NCI-H187 treated with DMSO at 0.1 percent for 48 hours (cell line): ENCODE measurements at regions not wholly inside any gene's neighbourhood (a gene's known extent, or its start where the extent isn't known, plus 50 kb on each side); places are given as distances from the start of the nearest gene placed in this dataset.

Experiments
- DNase-seq: peaks from one replicate; lab custom pipeline; 2025; lab: John Stamatoyannopoulos, UW

GRCh38 chr13:39283072-39283471 is 244.8 kb downstream of the NHLRC3 start:
- DNase-seq, result no peak

DNA sequence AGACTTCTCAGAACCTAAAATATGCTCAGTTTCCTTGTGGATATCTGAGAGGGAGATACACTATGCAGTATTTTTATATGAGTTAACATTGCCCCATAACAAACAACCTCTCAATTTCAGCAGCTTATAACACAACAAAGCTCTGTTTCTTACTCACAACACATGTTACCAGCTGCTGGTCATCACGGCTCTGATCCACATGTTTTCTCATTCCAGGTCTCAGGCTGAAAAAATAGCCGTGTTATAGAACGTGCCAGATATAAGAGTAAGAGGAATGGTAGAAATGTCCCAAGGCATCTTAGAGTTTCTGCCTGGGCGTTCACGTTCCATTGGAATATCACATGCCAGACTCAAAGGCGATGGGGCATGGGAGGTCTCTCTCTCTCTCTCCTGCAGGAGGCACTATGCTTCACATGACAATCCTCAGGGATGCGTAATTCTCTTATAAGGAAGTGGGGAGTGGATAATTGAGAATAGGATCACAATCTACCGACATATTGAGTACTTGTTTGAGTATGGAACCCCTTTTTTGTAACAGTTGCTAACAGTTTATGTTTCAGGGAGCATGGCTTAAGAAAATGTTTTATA is 246.6 kb downstream of the NHLRC3 start:
- DNase-seq, result no peak
